Adrenal gland (tissue), 5 donors: ENCODE measurements at regions not wholly inside any gene's neighbourhood (a gene's known extent, or its start where the extent isn't known, plus 50 kb on each side); places are given as distances from the start of the nearest gene placed in this dataset.

Experiments
- CTCF ChIP-seq, 6 experiments: fragments of 450-650 bp in 4 of 6; fragments of 200-600 bp in 2 of 6; sonication (generic) in 1 of 6; IDR thresholded peaks; 1 replicate in 5 of 6; 2 replicates in 1 of 6; pipeline versions ENCODE4 v1.5.1 to v1.8.0; 2016 to 2021; ENCODE audit warnings: antibody characterized with exemption in 6 of 6, mild to moderate bottlenecking in 2 of 6, moderate library complexity in 1 of 6
- POLR2A ChIP-seq, 2 donors: fragments of 450-650 bp; IDR thresholded peaks; one replicate each; pipeline ENCODE4 v1.6.1; 2017; ENCODE audit warnings: antibody characterized with exemption in 2 of 2, mild to moderate bottlenecking in 2 of 2, moderate library complexity in 1 of 2
- donor health status: DM: no; HTN: no; CAD: no.

DNA sequence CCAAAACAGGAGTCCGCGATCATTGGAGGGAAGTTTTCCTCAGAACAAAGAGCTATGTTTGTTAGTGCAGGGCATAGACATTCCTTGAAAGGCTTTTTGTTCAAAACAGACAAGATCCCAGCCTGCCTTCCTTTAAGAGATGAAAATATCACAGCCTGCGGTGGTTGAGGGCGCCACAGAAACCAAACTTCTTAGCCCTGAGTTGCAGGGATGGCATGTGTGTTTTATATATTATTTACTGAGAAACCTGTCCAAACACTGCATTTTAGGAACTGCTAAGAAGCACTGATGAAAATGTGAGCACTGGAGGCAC, 57.5 kb upstream of the TMEM178A start:
- no peak for TF ChIP-seq CTCF (IDR thresholded peaks at IDR 0.05)
- TF ChIP-seq POLR2A (IDR thresholded peaks at IDR 0.05) = no peak
